OCI-LY7 (cell line): ENCODE measurements at regions not wholly inside any gene's neighbourhood (a gene's known extent, or its start where the extent isn't known, plus 50 kb on each side); places are given as distances from the start of the nearest gene placed in this dataset.

Experiments used
- BruUV-seq: library from RNA; stranded (reverse); fragments of 400-500 nt; replicated peaks from 2 replicates; lab custom pipeline; 2021; lab: Mats Ljungman, UMichigan
- CTCF ChIA-PET: fragments of 300-600 bp; sonication (Branson Sonifier 250); formaldehyde crosslinking; loops from one replicate; lab custom pipeline; 2022; ENCODE audit warnings: antibody characterized with exemption; ENCODE audit not compliant: unreplicated experiment; lab: Charles Lee
- POLR2A ChIA-PET: fragments of 300-600 bp; sonication (Branson Sonifier 250); formaldehyde crosslinking; loops from one replicate; lab custom pipeline; 2022; ENCODE audit warnings: antibody characterized with exemption; lab: Charles Lee
- DNase-seq: peaks from one replicate; pipeline ENCODE4 v3.0.0-alpha.2; 2015; ENCODE audit warnings: low spot score
- H2AFZ ChIP-seq: fragments of 200-600 bp; sonication (generic), shearing (Covaris generic); 2 replicates; pipeline ENCODE4 v1.6.1; 2014; ENCODE audit warnings: mild to moderate bottlenecking, antibody characterized with exemption, low read length, moderate library complexity
- H3K27ac ChIP-seq: fragments of 200-600 bp; sonication (generic); 2 replicates; pipeline ENCODE4 v1.5.1; 2014; ENCODE audit warnings: mixed run types, low read depth, mild to moderate bottlenecking, moderate library complexity, low read length, inconsistent platforms; ENCODE audit not compliant: poor library complexity, severe bottlenecking
- H3K36me3 ChIP-seq: fragments of 200-600 bp; sonication (generic); 2 replicates; pipeline ENCODE4 v1.6.1; 2014; ENCODE audit warnings: mild to moderate bottlenecking, antibody characterized with exemption, low read length, moderate library complexity, mixed read lengths; ENCODE audit not compliant: insufficient read depth
- H3K4me1 ChIP-seq: fragments of 200-600 bp; sonication (generic); 2 replicates; pipeline ENCODE4 v1.5.1; 2014; ENCODE audit warnings: mild to moderate bottlenecking, low read length; ENCODE audit not compliant: insufficient read depth, poor library complexity, severe bottlenecking
- H3K4me2 ChIP-seq: fragments of 200-600 bp; sonication (generic); 2 replicates; pipeline ENCODE4 v1.6.1; 2014; ENCODE audit warnings: mild to moderate bottlenecking, low read length
- H3K4me3 ChIP-seq: fragments of 200-600 bp; sonication (generic); 2 replicates; pipeline ENCODE4 v1.5.1; 2014; ENCODE audit warnings: mild to moderate bottlenecking, low read depth, low read length; ENCODE audit not compliant: poor library complexity, severe bottlenecking
- H3K79me2 ChIP-seq: fragments of 200-600 bp; sonication (generic); 2 replicates; pipeline ENCODE4 v1.6.1; 2016; ENCODE audit warnings: low read depth, mild to moderate bottlenecking, low read length, moderate library complexity, mixed read lengths; ENCODE audit not compliant: insufficient read depth
- H3K9me2 ChIP-seq: fragments of 200-600 bp; sonication (generic); 2 replicates; pipeline ENCODE4 v1.6.1; 2016; ENCODE audit warnings: mild to moderate bottlenecking, low read length, mixed read lengths; ENCODE audit not compliant: insufficient read depth
- H3K9me3 ChIP-seq: fragments of 200-600 bp; sonication (generic); 2 replicates; pipeline ENCODE4 v1.6.1; 2014; ENCODE audit warnings: mild to moderate bottlenecking, mixed run types, low read length, mixed read lengths
- H4K20me1 ChIP-seq: fragments of 200-600 bp; sonication (generic); 2 replicates; pipeline ENCODE4 v1.6.1; 2014; ENCODE audit warnings: mild to moderate bottlenecking, antibody characterized with exemption, low read length, moderate library complexity, mixed read lengths; ENCODE audit not compliant: insufficient read depth
- EZH2phosphoT487 ChIP-seq: fragments of 200-600 bp; sonication (generic); IDR thresholded peaks from 2 replicates; pipeline ENCODE4 v1.6.1; 2018; ENCODE audit warnings: low read depth, borderline replicate concordance, mild to moderate bottlenecking, mixed run types, antibody characterized with exemption, low read length, moderate library complexity, mixed read lengths
- intact Hi-C: fragments of 100-400 bp; cut with micrococcal nuclease; formaldehyde crosslinking; loops from one replicate; pipeline ENCODE4 v1.10.0; 2022; ENCODE audit not compliant: unreplicated experiment
- TF ChIP-seq, protein P1 (sequence below): fragments of 200-600 bp; sonication (generic); conservative IDR thresholded peaks from 2 replicates; pipeline ENCODE4 v1.5.1; 2014; ENCODE audit warnings: mild to moderate bottlenecking, antibody characterized with exemption, low read length, moderate library complexity, mixed read lengths

DNA sequence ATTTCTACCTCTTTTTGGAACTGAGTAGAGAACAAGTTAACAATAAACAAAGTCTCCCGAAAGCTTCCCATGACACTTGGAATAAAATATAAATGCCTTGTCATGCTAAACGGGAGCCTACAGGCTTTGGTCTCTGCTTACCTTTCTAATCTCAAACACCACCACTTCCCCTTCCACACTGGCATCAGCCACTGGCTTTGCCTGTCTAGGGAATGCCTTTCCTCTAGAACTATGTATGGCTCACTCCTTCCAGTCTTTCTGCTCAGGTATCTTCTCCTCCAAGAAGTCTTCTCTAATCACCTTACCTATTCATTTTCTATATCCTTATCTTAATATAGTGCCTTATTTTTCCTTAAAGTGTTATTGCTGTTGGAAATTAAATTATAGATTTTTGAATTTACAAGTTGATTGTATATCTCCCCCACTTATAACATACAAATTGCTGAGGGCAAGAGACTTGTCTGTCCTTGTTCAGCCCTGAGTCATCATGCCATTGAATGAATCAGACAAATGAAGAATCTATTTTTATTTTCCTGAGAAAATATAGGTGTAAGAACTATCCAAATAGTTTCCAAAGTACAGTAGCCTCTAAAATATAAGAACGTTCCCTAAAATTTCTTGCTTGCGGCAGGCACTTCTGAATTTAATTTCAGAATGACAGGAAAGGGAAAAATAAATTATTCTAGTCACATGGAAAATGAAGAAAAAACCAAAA lies 119.2 kb downstream of the TM2D1 start:
- Histone ChIP-seq H3K4me3 (no peak overlapping the region), H3K9me2 (no peaks in the 10 kb centered on the region)
- BruUV-seq: no TSS peak

DNA sequence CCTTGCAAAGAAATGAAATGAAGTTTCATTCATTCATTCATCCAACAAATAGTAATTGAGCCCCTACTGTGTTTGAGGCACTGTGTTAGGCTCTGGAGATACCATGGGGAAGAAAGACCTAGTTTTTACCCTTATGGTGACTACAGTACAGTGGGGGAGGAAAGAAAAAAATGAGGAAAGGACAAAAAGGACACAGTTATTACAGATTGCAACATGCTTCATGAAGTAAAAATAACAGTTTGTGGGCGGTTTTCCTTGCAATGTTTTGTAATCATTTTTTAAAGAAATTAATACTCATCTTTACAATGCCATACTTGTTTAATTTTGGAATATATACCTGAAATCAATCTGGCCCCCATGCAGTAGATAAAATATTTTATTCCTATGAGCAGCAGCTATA lies 120.3 kb downstream of the TM2D1 start:
- CTCF ChIA-PET: no interaction called here
- H3K4me2 ChIP-seq: no peak overlapping the region
- H2AFZ ChIP-seq: no peak overlapping the region
- no peaks in the 10 kb centered on the region for H3K4me1 ChIP-seq
- no TSS peak for BruUV-seq
- no peak overlapping the region for H3K27ac ChIP-seq
- no peak overlapping the region for H3K4me3 ChIP-seq
- H3K36me3 ChIP-seq: no peaks in the 10 kb centered on the region
- no peaks in the 10 kb centered on the region for H3K9me2 ChIP-seq
- no peaks in the 10 kb centered on the region for H3K79me2 ChIP-seq
- no peaks in the 10 kb centered on the region for H3K9me3 ChIP-seq
- no peak for DNase-seq
- no peaks in the 10 kb centered on the region for H4K20me1 ChIP-seq
- POLR2A ChIA-PET: no interaction called here
- no peak for TF ChIP-seq EZH2phosphoT487
- TF ChIP-seq, protein P1, sequence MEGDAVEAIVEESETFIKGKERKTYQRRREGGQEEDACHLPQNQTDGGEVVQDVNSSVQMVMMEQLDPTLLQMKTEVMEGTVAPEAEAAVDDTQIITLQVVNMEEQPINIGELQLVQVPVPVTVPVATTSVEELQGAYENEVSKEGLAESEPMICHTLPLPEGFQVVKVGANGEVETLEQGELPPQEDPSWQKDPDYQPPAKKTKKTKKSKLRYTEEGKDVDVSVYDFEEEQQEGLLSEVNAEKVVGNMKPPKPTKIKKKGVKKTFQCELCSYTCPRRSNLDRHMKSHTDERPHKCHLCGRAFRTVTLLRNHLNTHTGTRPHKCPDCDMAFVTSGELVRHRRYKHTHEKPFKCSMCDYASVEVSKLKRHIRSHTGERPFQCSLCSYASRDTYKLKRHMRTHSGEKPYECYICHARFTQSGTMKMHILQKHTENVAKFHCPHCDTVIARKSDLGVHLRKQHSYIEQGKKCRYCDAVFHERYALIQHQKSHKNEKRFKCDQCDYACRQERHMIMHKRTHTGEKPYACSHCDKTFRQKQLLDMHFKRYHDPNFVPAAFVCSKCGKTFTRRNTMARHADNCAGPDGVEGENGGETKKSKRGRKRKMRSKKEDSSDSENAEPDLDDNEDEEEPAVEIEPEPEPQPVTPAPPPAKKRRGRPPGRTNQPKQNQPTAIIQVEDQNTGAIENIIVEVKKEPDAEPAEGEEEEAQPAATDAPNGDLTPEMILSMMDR: no peak
- intact Hi-C loops: no loop called here

More for the DNA sequence above, 119.2 kb downstream of the TM2D1 start:
- ChIA-PET CTCF (no interaction called here), POLR2A (no interaction called here)
- Histone ChIP-seq H3K27ac (no peak overlapping the region), H3K4me1 (no peaks in the 10 kb centered on the region), H3K9me3 (no peaks in the 10 kb centered on the region), H3K36me3 (no peaks in the 10 kb centered on the region), H3K4me2 (no peak overlapping the region), H2AFZ (no peak overlapping the region), H3K79me2 (no peaks in the 10 kb centered on the region), H4K20me1 (no peaks in the 10 kb centered on the region)
- TF ChIP-seq, protein P1: no peak
- TF ChIP-seq EZH2phosphoT487: no peak
- DNase-seq: no peak
- intact Hi-C loops: no loop called here

DNA sequence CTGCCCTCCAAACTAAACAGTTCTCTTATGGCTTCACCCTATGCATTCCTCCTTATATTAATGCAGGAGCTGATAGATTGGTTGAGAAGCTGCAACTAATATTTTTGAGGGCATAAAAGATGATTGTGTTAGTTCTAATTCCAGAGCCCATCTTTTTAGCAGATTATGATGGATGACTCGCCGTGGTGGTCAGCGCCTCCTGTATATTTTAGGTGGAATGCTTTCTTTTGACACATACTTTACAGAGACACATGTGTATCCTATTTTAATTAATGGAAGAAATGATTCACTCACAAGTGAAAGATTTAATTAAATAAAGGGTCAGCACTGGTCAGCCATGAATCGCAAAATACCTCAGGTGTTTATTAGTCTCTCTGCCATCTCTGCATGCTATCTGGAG lies 120.7 kb downstream of the TM2D1 start:
- Histone ChIP-seq H3K79me2 (no peaks in the 10 kb centered on the region), H3K9me3 (no peaks in the 10 kb centered on the region), H4K20me1 (no peaks in the 10 kb centered on the region), H3K9me2 (no peaks in the 10 kb centered on the region), H3K4me2 (no peak overlapping the region), H3K27ac (no peak overlapping the region), H3K4me1 (no peaks in the 10 kb centered on the region), H2AFZ (no peak overlapping the region), H3K4me3 (no peak overlapping the region), H3K36me3 (no peaks in the 10 kb centered on the region)
- ChIA-PET POLR2A (no interaction called here), CTCF (no interaction called here)
- TF ChIP-seq EZH2phosphoT487: no peak
- TF ChIP-seq, protein P1: no peak
- BruUV-seq: no TSS peak
- intact Hi-C loops: no loop called here
- no peak for DNase-seq
